ENCODE measurements at regions not wholly inside any gene's neighbourhood (a gene's known extent, or its start where the extent isn't known, plus 50 kb on each side); places are given as distances from the start of the nearest gene placed in this dataset.
A peak's percentile ranks its signal among the peaks of the same experiment; 100 is the strongest.

DNA sequence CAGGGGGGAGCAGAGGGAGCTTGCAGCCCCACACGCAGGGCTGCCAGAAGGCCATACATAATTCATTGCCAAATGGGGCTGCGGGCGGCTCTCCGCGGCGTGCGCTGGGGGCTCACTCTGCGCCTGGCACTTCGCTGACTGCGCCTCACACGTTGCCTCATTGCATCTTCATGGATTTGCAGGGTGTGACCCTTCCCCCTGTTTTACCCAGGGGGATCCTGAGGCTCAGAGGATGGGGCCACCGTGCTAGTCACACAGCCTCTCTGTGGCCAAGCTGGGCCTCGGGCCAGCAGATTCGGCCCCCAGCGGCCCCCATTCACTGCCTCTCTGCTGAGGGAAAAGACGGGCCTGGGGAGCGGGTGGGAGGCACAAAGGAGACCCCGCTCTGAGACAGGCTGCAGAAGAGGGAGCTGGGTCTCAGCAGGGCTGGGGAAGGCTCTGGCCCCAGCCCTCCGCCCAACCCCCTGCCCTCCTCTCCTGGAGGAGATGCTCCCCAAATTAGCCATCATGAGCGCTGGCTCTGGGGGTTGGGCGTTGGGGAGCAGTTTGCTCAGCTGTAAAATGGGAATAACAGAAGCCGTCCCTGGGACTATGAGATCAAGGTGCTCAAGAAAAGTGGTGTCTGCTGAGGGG, 115.5 kb downstream of the C9orf50 start:
- ATAC-seq, result no peak

GRCh38 chr9:129504404-129504803, 116.5 kb downstream of the C9orf50 start:
- peak; percentile 16 for ATAC-seq

DNA sequence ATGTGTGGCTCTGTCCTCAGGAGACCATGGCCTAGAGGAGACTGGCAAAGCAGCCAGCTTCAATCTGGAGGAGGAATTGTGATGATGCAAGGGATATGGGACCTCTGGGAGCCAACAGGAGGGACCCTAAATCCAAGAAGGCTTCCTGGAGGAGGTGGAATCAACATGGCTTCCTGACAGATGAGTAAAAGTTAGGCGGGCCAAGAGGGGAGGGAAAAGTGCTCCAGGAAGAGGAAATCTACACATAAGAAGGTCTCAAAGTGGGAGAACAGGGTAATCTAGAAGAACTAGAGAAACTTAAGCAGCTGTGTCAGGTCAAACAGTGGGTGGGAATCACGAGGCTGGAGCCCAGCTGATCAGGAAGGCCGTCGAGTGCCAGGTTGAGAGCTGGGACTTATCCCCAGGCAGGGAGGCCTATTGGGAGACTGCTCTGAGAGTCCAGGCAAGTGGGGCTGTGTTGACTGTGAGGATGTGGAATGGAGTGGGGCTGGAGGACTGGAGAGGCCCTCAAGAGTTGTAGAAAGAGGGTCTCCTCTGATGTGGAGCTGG, 119.1 kb downstream of the C9orf50 start:
- ATAC-seq, result peak; percentile 46

DNA sequence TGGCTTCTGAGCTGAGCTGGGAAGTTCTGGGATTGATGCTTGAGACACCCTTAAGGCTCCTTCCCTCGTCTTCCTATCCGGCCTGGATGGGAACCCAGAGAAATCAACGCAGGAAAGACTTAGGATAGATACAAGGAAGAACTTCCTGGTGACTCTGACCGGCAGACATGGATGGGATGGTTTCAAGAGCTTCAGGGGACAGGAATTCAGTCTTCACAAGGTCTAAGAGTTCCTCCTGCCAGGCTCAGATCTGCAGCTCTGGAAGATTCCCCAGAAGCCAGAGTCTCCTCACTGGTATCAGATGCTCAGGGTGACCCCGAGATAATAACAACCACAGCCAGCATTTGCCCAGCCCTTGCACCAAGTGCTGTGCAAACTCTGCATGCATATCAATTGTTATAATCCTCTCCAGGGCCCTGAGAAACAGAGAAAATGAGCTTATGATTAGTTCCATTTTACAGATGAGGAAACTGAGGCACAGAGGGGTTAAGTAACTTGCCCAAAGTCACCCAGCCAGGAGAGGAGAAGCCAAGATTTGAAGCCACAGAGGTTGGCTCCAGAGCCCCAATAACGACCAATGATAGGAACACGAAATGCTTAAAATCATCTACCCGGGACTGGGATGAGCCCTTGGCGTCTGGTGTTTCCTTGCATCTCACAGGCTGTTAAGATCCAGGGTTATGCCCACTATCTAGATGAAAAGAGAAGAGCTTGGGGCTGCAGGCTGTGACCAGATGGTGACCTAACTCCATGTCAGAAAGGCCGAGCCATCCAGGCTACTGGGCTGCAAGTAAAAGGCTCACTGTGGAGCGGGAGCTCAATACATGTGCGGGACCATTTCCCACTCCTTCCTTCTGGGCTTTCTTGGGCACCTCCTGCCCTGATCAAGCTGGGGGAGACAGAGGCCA, 119.8 kb downstream of the C9orf50 start:
- no peak for ATAC-seq

GRCh38 chr9:129500161-129500862, 120.6 kb downstream of the C9orf50 start:
- ATAC-seq, result no peak

DNA sequence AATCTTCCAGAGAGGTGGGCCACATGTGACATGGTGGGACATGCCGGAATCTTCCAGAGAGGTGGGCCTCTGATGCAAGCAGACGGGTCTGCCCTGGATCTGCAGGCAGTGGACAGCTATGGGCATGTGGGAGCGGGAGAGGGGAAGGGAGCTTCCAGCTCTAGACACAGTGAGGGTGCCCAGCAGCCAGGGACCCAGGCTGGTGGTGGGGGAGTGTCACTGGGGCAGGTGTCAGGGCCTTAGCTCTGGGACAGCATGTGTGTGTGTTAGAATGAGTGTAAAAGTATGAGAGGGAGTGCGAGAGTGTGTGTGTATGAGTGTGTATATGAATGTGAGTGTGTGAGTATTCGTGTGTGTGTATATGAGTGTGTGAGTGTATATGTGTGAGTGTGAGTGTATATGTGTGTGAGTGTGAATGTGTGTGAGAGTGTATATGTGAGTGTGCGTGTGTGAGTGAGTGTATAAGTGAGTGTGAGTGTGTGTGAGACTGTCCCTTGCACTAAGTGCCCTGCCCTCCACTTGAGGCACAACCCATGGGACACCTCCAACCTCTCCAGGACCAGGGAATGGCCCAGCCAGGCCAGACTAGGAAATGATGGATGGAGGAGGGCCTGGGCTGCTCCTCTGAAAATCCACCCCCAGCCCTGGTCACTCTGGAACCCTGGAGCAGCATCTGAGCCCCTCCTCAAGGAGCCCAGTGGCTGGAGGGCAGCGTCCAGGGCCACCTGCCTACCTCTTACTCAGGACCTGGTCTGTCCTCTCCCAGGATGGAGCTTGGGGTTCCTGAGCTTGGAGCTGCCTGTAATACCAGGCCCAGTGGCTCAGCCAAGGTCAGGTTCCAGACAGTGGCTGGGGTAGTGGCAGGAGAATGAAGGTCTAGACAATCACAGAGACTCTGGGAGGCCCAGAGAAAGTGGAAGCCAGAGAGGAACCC, 122.2 kb downstream of the C9orf50 start:
- no peak for ATAC-seq

DNA sequence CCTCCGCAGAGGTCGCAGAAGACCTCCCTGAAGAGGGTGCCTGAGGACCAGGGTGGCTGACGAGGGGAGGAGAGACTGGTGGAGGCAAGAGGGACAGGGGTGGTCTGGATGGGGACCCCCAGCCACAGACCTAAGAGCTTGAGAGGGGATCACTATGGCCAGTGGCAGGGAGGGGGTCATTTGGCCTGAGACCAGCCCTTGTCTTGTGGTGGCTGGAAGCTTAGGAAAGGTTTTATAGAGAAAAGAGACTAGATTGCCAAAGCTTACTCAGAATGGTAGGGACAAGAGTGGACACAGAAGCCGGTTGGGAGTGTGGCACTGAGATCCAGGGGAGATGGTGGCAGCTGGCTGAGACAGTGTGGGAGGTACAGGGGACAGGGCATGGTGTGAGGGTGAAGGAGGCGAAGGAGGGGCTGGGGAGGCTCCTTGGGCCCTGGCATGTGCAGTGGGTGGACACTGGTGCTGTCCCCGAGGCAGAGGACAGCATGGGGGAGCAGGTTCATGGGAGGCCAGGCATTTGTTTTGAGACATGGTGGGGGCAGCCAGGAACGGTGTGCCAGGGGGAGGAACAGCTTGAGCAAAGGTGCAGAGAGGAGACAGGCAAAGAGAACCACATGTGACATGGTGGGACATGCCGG, 123.0 kb downstream of the C9orf50 start:
- no peak for ATAC-seq

DNA sequence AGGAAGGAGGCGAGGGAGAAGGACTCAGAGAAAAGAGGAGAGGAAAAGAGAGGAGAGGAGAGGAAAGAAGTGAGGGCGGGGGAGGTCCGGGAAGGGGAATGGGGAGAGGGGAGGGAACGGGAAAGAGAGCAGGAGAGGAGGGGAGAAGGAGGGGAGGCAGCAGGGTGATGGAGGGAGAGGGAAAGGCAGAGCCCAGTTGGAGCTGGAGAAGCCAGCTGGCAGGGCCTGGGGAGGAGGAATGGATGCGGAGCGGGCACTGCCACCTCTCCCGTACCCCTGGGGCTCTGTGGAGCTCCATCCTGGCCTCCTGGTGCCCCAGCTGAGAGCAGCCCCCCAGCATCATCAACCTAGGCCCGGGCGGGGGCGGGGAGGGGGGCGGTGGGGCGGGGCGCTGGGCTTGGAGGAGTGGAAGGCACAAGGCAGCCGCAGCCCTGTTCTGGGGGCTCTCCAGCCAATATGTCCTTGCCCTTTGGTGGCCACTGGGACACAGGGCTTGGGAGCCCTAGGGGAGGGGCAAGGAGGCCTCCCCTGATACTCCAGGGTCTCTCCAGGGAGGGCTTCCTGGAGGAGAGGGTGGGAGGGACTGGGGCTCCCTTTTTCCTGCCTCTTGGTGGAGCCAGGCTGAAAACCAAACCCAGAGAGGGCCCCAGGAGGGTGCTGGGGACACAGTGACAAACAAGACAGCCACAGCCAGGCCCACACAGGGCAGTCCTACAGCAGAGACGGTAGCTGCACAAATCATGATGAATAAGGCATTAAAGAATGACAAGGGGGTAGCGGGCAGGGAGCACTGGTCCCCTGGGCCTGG, 123.7 kb downstream of the C9orf50 start:
- no peak for ATAC-seq

DNA sequence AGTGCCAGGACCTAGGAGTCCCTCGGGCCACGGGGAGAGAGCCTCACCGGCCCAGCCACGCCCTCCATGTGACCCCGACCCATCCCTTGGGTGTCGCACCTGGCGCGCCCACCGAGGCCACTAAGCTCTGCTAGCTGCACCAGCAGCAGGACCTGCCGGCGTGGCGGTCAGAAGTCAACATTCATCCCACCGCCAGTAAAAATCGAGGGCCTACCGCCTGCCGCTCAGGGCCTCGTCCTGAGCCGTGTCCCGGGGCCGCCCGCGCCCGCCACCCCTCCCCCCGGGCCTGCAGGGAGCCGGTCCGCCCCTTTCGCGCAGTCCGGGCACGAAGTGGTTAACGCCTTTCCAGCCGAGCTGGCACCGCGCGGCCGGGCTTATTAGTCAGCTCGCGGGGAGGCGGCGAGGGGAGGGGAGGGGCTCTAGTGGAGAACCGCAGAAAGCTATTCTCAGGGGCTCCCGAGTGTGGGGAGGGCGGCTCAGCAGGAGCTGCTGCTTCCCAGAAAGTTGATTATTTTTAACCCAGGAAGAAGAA, 124.4 kb downstream of the C9orf50 start:
- peak; percentile 74 for ATAC-seq

GRCh38 chr9:129495620-129496472, 125.1 kb downstream of the C9orf50 start:
- ATAC-seq, result peak; percentile 86

DNA sequence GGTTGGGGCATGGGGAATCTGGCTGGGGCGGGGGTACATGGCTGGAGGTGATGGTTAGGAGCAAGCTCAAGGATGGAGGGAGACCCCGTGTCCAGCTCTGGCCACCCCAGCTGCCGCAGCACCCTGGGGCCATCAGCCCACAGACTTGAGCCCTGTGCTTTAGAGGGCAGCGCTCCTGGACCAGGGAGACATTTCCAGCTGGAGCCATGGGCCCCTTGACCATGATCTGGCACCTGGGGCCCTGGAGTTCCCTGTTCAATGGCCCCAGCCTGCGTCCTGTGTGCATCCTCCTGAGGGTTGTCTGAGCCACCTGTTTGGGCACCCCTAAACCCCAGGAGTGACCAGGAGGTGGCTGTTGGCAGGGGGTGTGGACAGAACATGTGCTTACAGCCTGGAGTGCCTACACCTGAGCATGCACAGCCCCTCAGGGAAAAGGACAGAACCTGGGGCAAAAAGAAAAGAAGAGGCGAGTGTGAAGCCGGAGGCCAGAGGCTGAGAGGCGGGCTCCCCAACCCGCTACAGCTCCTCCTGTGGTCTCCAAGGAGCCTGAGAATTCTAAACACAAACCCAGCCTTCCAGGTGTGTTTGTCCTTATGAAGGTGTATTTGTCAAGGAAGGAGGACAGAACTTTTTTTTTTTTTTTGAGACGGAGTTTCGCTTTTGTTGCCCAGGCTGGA, 126.7 kb downstream of the C9orf50 start:
- no peak for ATAC-seq

GRCh38 chr9:129493706-129494047, 127.2 kb downstream of the C9orf50 start:
- ATAC-seq, result no peak

DNA sequence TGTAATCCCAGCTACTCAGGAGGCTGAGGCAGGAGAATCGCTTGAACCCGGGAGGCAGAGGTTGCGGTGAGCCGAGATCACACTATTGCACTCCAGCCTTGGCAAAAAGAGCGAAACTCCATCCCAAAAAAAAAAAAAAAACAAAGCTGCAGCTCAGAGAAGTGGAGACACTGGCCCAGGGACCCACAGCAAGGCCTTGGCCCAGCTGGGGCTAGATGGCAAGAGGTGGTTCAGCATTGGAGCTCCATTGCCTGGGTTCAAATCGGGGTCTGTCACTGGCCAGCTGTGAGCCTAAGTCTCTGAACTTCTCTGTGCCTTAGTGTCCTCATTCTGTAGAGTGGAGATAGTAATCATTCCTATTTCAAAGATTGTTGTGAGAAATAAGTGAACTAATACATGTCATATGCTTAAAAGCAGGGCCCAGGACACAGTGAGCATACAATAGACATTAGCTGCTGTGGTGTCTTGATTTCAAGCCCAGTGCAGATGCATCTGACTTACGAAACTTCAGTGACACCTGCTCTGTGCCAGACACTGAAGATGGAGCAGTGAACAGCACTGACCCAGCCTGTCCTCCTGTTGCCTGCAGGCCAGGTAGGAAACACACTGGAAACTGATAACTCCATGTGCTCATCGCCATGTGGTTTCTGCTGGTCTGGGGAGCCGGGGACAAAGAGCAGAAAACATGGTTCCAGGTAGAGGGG, 127.7 kb downstream of the C9orf50 start:
- no peak for ATAC-seq

- no peak for ATAC-seq
Measured at GRCh38 chr9:129491487-129491855, 129.4 kb downstream of the C9orf50 start.

DNA sequence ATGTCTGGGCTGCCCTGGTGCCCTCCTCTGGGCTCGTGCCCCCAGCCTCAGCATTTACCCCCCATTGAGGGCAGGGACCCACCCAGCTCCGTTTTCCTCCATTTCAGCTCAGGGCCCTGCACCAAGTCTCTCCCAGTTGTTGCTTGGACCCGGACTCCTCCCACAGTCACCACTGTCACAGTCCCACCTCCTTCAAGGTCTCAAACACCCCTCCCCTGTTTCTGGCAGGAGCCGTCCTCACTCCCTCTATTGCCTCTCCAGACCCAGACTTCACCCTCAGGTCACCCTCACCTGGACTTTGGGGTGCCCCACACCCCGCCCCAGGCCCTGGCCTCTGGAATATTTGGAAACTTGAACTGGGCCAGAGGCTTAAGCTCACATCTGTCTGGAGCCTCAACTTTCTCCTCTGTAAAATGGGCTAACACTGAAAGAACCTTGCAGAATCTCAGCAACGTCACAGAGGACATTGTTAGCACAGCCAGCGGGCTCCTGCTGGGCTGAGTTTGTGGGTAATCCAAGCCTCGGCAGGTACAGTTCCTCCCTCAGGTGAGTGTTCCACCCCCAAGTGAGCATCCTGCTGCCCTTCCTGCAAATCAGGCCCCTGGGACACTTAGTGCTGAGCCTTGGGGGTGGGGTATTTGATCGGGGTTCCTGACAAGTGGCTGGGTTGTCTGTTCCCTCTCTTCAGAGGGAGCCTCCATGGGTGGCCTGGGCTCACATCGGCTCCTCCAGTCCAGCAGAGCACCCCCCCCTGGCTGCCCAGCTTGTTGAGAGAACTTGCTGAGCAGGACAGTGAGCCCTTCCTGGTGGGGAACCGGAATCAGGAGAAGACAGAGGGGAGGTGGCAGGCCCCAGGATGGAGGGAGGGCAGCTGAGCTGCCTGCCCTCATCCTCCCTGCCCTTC, 130.1 kb downstream of the C9orf50 start:
- no peak for ATAC-seq

GRCh38 chr9:129489838-129490582, 130.9 kb downstream of the C9orf50 start:
- no peak for ATAC-seq
